Left forelimb (tissue), 1 donor: ENCODE measurements at regions not wholly inside any gene's neighbourhood (a gene's known extent, or its start where the extent isn't known, plus 50 kb on each side); places are given as distances from the start of the nearest gene placed in this dataset.

ENCODE experiments used
- DNase-seq: peaks from one replicate; pipeline ENCODE4 v3.0.0-alpha.2; 2018; ENCODE audit warnings: low spot score

DNA sequence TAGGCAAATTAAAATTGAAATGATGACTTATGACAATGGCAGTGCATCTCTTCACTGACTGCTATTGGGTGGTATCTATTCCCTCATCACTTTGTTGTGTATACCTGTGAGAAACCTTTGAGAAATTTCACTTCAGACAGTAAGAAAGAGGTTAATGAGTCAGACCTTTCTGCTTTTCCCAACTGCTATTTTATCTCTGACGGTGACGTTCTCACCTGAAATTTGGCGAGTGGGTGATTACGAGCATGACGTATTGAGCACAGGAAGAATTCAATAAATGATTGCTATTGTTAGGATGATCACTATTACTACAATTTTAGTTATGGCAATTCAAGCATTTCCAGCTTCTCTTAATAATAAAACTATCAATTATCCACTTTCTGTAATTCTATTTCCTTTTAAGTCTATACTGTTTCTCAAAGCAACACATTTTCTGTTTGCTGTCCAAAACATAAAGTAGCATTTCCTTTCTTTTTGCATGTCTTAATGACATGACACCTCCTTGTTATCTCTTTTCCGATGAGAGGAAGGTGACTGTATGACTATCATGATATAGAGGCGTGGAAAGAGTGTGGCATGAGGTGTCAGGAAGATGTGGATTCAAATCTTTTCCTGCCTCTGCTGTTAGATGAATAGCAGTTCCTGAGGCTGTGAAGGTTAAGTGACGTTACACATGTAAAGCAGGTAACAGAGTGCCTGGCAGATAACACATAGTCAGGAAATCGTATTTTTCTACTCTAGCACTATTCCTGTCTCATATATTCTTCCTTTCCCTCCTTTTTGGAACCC lies 504.9 kb upstream of the SEMA6D start:
- DNase-seq: no peak

DNA sequence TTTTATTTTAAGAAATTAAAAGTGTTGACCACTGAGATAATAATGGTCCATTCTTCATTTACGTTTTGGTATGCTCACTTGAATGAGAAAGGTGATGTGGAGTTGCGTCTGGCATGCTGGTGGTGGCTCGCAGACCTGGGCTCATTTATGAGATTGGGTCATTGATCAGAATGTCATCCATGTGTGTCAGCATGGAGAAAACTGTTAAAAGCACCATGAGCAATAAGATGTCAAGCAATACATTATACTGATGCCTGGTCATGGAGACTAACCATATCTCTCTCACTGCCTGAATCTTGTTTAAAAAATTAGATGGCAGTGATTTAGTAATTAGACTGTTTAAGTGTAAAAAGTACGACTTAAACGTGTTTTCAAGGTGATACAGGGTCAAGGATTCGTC lies 503.4 kb upstream of the SEMA6D start:
- DNase-seq: no peak

DNA sequence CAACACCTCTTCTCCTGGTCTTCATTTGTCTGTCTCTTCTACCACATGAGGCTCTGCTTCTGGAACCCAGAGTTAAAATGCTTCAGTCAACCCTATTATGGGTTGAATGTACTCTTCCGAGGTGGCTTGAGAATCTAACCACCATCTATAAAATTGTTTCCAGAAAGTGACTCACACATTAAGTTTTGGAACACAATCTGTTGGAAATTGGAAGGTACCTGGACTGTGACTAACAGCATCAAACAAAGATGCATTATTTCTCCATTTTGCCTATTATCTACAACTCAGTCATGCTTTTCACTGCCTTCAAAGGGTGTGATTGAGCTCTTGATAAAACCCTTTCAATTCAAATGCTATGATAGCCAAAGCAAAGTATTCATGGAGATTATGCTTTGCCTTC lies 499.0 kb upstream of the SEMA6D start:
- no peak for DNase-seq

- no peak for DNase-seq
These were observed 472.9 kb upstream of the SEMA6D start for GRCh38 chr15:47244361-47244760.

DNA sequence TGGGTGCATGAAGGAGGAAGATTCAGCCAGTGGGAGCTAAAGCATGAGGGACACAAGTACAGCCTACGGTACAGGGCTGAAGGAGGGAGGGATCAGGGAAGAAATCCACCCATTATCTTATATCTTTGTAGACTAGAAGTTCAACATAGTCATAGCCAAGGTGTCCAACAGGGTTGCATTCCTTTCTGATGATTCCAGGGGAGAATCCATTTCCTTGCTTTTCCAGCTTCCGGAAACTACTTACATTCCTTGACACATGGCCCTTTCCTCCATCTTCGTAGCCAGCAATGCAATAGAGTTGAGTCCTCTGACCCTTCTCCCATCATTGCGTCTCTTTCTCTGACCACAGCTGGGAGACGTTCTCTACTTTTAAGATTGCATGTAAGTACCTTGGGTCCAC lies 471.0 kb upstream of the SEMA6D start:
- no peak for DNase-seq

DNA sequence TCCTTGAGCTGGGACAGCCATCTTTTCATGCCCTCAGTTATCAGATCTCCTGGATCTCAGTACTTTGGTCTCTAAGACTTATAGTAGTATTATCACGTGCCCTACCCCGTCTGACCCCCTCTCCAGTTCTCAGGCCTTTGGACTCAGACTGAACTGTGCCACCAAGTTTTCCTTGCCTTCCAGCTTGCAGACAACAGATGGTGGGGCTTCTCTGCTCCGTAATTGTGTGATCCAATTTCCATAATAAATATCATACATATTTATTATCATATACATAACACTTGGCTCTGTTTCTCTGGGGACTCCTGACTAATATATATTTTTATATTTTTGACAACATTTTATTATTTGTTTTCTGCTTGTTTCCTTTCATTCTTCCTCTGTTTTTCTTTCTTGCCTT lies 458.8 kb upstream of the SEMA6D start:
- DNase-seq: no peak

DNA sequence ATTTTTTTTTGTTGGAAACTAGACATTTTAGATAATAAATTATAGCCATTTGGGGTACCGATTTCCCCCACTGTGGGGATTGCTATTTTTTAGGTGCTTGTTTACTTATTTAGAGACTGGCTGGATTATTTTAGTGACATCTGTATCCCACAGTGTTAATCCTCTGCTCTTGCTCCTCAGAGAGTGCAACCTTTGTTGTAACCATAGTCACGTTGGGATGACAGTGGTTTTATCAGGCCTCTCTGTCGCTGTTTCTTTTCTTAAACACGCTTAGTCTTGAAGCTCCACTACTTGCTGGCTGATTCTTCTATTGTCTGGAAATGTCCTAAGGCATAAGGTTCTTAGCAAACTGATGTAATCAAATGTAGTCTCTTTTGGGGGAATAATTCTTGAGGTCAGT lies 451.6 kb upstream of the SEMA6D start:
- no peak for DNase-seq

GRCh38 chr15:47266566-47266965 lies 450.7 kb upstream of the SEMA6D start:
- no peak for DNase-seq

- no peak for DNase-seq
These were observed 443.4 kb upstream of the SEMA6D start for GRCh38 chr15:47273864-47274263.

GRCh38 chr15:47283246-47283645 lies 434.1 kb upstream of the SEMA6D start:
- no peak for DNase-seq

GRCh38 chr15:47288794-47289193 lies 428.5 kb upstream of the SEMA6D start:
- DNase-seq: no peak

DNA sequence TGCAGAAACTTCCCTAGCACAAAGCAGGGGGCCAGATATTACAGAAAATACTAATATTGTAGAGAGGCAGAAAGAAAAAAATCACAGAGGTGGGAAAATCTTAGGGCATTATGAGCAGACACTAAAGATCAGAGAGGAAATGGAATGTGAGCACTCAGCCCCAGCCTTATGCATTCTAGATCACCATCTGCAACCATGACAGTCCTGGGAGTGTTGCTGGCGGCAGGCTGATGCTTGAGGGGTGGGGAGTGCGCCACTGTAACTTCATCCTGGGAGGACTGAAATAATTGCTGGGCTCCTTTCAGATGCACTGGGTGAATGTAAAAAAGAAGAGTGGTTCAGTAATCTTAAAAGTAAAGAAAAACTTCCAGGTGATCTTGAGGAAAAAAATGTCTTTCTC lies 427.6 kb upstream of the SEMA6D start:
- DNase-seq: no peak

GRCh38 chr15:47291767-47292166 lies 425.5 kb upstream of the SEMA6D start:
- DNase-seq: no peak

DNA sequence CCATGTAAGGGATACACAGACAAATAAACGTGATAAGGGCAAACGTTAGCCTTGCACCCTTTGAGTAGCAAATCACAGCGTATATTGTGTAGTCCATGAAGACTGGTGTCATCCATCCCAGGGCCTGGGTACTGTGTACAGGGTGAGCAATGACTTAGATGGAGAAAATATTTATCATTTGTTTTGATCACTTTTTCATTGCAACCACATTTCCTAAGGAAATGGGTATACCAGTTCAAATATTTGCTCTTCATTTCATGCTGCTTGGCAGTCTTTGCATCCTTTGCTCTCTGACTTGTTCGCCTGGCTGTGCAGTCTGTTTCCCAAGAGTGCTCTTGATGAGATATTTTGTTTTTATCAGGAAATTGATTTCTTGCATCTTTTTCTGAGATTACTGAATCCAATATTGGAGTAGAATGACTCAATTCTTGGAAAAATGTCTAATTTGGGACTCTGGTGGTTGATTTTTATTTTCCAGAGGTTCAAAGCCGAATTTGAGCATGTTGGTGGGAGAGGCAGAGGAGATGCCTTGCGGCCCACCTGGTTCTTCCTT lies 424.6 kb upstream of the SEMA6D start:
- no peak for DNase-seq

DNA sequence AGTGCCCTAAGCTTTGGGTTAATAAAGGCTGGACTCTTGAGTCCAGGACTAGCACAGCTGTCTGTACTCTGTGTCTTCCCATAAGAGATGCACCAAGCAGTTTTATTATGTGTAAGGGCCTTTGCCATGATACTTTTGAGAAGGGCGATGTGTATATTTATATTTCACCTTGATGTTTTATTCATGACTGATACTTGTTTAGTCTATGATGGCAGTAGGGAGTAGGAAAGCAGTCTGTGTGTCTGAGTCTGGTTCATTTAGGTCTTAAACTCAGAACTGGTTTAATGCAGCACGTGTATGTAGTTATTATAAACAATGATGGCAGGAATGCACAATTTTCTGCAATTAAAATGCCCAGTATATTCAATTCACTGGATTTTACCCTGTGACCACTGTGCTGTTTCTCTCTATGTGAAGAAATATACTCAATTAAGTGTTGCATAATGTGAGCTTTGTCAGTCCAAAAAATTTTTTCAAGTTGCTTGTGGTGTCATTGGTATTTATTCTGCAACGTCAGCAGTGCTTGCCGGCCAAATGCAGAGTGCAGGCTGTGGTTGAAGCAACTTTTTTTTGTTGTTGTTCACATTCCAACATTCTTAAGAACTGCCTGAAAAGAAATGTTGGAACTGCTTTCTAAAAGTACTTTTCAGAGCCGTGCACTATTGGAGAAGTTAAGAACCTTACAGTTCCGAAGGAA lies 423.7 kb upstream of the SEMA6D start:
- DNase-seq: no peak

DNA sequence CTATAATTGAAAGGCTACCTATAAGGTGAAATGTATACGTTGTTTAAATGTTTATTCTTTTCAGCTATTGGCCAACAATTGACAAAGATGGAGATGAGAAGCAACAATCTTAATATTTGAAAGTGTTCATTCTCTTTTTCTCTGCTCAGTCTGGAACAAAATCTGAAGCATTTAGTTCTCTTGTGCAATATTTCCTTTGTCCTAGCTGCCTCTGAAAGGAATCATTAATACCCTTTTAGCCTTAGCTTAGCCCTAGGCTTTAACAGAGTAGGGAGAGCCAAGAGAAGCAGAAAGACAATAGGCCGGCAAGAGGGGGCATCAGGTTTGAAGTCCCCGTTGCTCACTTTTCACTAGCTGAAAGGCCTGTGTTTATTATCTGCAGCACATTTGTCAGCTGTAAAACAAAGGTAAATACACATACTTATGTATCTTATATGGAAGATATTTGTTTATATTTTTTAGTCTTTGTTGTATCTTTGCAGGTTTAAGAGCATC lies 422.5 kb upstream of the SEMA6D start:
- DNase-seq: no peak

GRCh38 chr15:47296881-47297280 lies 420.4 kb upstream of the SEMA6D start:
- DNase-seq: no peak

DNA sequence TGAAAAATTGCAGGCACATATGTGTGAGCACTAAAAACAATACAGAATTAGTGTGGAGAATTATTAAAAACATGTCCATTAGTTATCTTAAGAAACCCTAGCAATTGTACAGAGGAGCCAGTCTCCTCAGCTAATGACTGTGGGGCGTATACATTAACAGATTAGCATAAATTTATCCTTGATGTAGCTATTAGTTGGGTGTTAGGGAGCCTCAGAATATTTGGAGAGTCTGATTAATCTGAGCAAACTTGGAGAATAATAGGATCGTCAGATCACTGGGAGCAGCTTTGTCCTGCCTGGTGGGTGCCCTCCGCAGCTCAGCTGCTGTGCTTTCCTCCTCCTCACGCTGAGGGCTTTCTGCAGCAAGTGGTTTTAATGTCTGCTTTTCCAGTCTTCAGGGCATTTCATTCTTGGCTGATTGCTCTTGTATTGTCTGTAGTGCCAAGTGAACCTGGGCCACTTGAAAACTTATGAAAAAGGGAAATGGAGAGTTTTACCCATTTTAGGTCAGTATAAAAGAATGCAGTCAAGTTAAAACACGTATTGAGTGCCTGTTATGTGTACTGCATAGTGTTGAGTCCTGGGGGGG lies 417.4 kb upstream of the SEMA6D start:
- no peak for DNase-seq

DNA sequence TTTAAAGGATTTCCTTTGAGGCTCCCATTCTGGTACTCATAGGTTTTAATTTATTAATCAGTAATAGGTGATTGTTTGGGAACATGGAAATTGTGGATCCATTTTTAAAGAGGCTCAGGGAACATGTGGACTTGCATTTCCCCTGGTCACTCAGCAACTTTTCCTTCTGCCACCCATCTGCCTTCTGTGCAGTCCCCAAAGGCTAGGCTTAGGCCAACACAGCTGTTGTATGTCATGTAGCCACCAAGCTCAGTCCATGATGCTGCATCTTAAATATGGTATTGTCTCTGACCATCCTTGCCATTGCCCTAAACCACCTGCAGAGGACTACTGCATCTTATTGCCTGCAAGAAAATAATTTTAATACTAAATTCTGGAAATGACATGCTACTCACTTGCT lies 416.7 kb upstream of the SEMA6D start:
- DNase-seq: no peak

GRCh38 chr15:47301481-47301880 lies 415.8 kb upstream of the SEMA6D start:
- DNase-seq: no peak

DNA sequence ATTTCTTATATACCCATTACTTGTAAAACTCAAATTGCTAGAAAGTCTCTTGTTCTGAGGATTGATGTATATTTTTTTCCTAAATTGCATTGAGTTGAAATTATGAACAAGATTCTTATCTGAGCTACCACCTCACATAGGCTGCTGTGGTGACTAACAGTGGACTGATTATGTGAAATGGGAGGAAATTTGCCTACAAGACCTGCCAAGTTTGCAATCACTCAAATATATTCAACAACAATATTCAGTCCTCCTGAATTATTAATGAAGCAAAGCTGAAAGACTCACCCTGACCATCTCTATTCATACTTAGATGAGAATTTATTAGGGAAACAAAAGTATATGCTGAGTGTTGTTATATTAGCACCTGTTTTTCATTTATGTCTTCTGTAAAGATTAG lies 412.6 kb upstream of the SEMA6D start:
- DNase-seq: no peak

DNA sequence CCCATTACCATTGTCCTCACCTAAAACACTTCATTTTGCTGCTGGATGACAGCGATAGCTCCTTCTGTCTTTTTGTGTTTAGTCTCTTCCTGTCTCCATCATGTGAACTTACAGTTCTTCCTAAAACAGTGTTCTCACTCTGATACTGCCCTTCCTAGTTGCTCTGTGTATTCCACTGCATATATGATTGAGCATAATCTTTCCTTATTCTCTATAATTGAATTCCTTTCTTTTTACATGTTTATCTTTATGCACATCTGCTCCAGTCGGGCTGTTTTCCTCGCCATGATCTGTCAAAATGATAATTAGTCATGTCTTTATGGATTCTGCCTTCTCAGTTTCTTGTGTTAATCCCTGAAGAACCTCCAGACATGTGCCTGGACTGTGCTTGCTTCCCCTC lies 405.1 kb upstream of the SEMA6D start:
- no peak for DNase-seq
